ENCODE measurements at regions not wholly inside any gene's neighbourhood (a gene's known extent, or its start where the extent isn't known, plus 50 kb on each side); places are given as distances from the start of the nearest gene placed in this dataset.

GRCh38 chr11:80898910-80899309 is 1458.1 kb upstream of the TENM4 start:
- no peak for DNase-seq

- no peak for DNase-seq
These were observed 1445.9 kb upstream of the TENM4 start for GRCh38 chr11:80886684-80887083.

- no peak for DNase-seq
These were observed 1432.6 kb upstream of the TENM4 start for GRCh38 chr11:80873310-80873999.

GRCh38 chr11:80872116-80872728 is 1431.4 kb upstream of the TENM4 start:
- DNase-seq, result no peak

GRCh38 chr11:80868831-80869230 is 1428.0 kb upstream of the TENM4 start:
- no peak for DNase-seq

- DNase-seq, result no peak
These were observed 1421.2 kb upstream of the TENM4 start for GRCh38 chr11:80862011-80862410.

GRCh38 chr11:80861193-80861592 is 1420.4 kb upstream of the TENM4 start:
- DNase-seq, result no peak

GRCh38 chr11:80860632-80861031 is 1419.8 kb upstream of the TENM4 start:
- DNase-seq, result no peak

GRCh38 chr11:80856066-80856465 is 1415.2 kb upstream of the TENM4 start:
- no peak for DNase-seq

GRCh38 chr11:80855426-80855825 is 1414.6 kb upstream of the TENM4 start:
- no peak for DNase-seq

GRCh38 chr11:80849253-80849652 is 1408.4 kb upstream of the TENM4 start:
- no peak for DNase-seq

- no peak for DNase-seq
These were observed 1406.1 kb upstream of the TENM4 start for GRCh38 chr11:80846979-80847378.

GRCh38 chr11:80846442-80846841 is 1405.6 kb upstream of the TENM4 start:
- no peak for DNase-seq

GRCh38 chr11:80844110-80844819 is 1403.4 kb upstream of the TENM4 start:
- DNase-seq, result no peak

- DNase-seq, result no peak
These were observed 1402.6 kb upstream of the TENM4 start for GRCh38 chr11:80843266-80843974.

- no peak for DNase-seq
These were observed 1401.4 kb upstream of the TENM4 start for GRCh38 chr11:80842246-80842645.

GRCh38 chr11:80841675-80842074 is 1400.8 kb upstream of the TENM4 start:
- DNase-seq, result no peak

- no peak for DNase-seq
These were observed 1397.3 kb upstream of the TENM4 start for GRCh38 chr11:80838153-80838552.

GRCh38 chr11:80837051-80837450 is 1396.2 kb upstream of the TENM4 start:
- DNase-seq, result no peak

- no peak for DNase-seq
These were observed 1390.5 kb upstream of the TENM4 start for GRCh38 chr11:80831374-80831773.

- no peak for DNase-seq
These were observed 1387.0 kb upstream of the TENM4 start for GRCh38 chr11:80827781-80828180.

GRCh38 chr11:80826808-80827207 is 1386.0 kb upstream of the TENM4 start:
- DNase-seq, result no peak

- no peak for DNase-seq
These were observed 1381.5 kb upstream of the TENM4 start for GRCh38 chr11:80822308-80822707.

GRCh38 chr11:80819271-80819670 is 1378.4 kb upstream of the TENM4 start:
- no peak for DNase-seq

Data from stimulated activated naive CD4-positive, alpha-beta T cell (primary cell).